HL-60 (cell line): ENCODE measurements at regions not wholly inside any gene's neighbourhood (a gene's known extent, or its start where the extent isn't known, plus 50 kb on each side); places are given as distances from the start of the nearest gene placed in this dataset.

ENCODE experiments used
- DNase-seq, 2 experiments: peaks; one replicate each; pipeline ENCODE4 v3.0.0-alpha.2; 2010 to 2020; ENCODE audit warnings: low read depth in 1 of 2, low spot score in 1 of 2
- H3K27ac ChIP-seq: fragments of 250-450 bp; sonication (Bioruptor Pico); replicated peaks from 2 replicates; pipeline ENCODE4 v1.5.1; 2020; ENCODE audit warnings: mild to moderate bottlenecking, moderate library complexity
- H3K27me3 ChIP-seq: fragments of 250-450 bp; sonication (Bioruptor Pico); 2 replicates; pipeline ENCODE4 v1.5.1; 2021; ENCODE audit warnings: mild to moderate bottlenecking, moderate library complexity; ENCODE audit not compliant: insufficient read depth, poor library complexity, severe bottlenecking
- H3K4me3 ChIP-seq: replicated peaks from 2 replicates; pipeline ENCODE4 v1.5.1; 2011; ENCODE audit warnings: mild to moderate bottlenecking, control low read depth, low read length; ENCODE audit not compliant: insufficient read depth
- GABPA ChIP-seq: IDR thresholded peaks from 2 replicates; pipeline ENCODE4 v1.6.1; 2012; ENCODE audit warnings: low read depth
- POLR2AphosphoS5 ChIP-seq: IDR thresholded peaks from 2 replicates; pipeline ENCODE4 v1.6.1; 2012; ENCODE audit warnings: low read depth
- SPI1 ChIP-seq: IDR thresholded peaks from 2 replicates; pipeline ENCODE4 v1.6.1; 2012; ENCODE audit warnings: low read depth, mild to moderate bottlenecking, borderline replicate concordance
- TF ChIP-seq, protein P1 (sequence below): IDR thresholded peaks from one replicate; pipeline ENCODE4 v1.5.1; 2011; ENCODE audit warnings: low read length, control low read depth, inconsistent platforms; ENCODE audit not compliant: insufficient read depth
- TF ChIP-seq, protein P2 (sequence below): IDR thresholded peaks from 2 replicates; pipeline ENCODE4 v1.6.1; 2012; ENCODE audit warnings: low read depth; ENCODE audit not compliant: insufficient replicate concordance

DNA sequence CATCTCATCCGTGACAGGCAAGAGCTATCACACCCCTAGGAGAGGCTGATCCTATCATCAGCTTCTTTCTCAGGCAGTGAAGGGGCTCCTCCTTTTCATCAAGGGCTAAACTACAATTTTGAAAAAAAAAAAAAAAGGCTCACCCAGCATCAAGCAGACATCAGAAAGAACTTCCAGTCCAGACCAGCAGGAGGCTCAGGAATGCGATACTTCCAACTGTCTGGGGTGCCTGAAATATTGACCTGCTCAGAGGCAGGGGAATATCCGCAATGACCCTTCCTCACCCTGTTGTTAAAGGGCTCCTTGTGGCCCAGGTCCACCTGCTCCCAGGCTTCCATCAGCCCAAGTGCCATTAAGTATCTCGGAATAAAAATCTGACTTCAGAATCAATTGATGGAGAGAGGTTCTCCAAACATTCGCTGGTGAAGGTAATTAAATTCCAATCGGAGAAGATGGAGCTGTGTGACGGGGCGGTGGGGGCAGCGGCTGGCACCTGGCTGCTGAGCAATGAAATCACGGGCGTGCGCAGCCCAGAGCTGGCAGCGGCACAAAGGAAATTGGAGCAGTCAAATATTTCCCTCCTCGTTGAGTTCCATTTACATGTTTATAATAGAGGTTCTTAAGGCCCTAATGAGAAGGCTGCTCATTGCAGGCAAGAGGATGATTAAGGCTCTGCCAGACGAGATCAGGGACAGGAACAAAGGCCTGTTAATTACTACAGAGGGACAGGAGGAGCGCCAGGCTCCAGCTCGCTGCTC is 69.0 kb upstream of the THY1 start:
- Histone ChIP-seq H3K4me3 (no peak overlapping the region), H3K27me3 (peaks cover 5% of the 10 kb centered on the region), H3K27ac (no peak overlapping the region)
- DNase-seq: no peak
- TF ChIP-seq, protein P1, sequence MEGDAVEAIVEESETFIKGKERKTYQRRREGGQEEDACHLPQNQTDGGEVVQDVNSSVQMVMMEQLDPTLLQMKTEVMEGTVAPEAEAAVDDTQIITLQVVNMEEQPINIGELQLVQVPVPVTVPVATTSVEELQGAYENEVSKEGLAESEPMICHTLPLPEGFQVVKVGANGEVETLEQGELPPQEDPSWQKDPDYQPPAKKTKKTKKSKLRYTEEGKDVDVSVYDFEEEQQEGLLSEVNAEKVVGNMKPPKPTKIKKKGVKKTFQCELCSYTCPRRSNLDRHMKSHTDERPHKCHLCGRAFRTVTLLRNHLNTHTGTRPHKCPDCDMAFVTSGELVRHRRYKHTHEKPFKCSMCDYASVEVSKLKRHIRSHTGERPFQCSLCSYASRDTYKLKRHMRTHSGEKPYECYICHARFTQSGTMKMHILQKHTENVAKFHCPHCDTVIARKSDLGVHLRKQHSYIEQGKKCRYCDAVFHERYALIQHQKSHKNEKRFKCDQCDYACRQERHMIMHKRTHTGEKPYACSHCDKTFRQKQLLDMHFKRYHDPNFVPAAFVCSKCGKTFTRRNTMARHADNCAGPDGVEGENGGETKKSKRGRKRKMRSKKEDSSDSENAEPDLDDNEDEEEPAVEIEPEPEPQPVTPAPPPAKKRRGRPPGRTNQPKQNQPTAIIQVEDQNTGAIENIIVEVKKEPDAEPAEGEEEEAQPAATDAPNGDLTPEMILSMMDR: no peak
- TF ChIP-seq, protein P2, sequence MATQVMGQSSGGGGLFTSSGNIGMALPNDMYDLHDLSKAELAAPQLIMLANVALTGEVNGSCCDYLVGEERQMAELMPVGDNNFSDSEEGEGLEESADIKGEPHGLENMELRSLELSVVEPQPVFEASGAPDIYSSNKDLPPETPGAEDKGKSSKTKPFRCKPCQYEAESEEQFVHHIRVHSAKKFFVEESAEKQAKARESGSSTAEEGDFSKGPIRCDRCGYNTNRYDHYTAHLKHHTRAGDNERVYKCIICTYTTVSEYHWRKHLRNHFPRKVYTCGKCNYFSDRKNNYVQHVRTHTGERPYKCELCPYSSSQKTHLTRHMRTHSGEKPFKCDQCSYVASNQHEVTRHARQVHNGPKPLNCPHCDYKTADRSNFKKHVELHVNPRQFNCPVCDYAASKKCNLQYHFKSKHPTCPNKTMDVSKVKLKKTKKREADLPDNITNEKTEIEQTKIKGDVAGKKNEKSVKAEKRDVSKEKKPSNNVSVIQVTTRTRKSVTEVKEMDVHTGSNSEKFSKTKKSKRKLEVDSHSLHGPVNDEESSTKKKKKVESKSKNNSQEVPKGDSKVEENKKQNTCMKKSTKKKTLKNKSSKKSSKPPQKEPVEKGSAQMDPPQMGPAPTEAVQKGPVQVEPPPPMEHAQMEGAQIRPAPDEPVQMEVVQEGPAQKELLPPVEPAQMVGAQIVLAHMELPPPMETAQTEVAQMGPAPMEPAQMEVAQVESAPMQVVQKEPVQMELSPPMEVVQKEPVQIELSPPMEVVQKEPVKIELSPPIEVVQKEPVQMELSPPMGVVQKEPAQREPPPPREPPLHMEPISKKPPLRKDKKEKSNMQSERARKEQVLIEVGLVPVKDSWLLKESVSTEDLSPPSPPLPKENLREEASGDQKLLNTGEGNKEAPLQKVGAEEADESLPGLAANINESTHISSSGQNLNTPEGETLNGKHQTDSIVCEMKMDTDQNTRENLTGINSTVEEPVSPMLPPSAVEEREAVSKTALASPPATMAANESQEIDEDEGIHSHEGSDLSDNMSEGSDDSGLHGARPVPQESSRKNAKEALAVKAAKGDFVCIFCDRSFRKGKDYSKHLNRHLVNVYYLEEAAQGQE: no peak
- TF ChIP-seq POLR2AphosphoS5 (no peak), SPI1 (no peak)

DNA sequence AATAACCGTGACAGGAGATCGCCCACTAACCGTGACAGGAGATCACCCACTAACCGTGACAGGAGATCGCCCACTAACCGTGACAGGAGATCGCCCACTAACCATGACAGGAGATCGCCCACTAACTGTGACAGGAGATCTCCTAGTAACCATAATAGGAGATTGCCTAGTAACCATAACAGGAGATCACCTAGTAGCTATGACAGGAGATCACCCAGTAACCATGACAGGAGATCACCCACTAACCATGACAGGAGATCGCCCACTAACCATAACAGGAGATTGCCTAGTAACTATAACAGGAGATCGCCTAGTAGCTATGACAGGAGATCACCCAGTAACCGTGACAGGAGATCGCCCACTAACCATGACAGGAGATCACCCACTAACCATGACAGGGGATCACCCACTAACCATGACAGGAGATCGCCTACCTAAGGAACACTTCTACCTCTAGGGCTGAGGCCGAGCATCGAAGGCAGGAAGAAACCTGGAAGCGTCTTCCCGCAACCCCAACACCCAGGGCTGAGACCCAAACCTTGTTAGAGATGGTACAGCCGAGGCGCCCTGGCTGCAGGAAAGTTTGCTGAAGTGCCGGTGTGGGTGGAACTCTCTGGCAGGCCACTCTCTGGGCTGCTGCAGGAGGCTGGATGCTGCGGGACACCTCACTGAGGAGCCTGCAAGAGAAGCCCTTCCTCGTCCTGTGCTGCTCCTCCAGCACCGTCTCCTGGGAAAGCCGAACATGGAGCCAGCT is 67.5 kb upstream of the THY1 start:
- Histone ChIP-seq H3K27ac (no peak overlapping the region), H3K27me3 (peaks cover 3% of the 10 kb centered on the region), H3K4me3 (no peak overlapping the region)
- no peak for TF ChIP-seq POLR2AphosphoS5
- no peak for TF ChIP-seq SPI1
- TF ChIP-seq GABPA: no peak
- TF ChIP-seq, protein P1: no peak
- TF ChIP-seq, protein P2: no peak
- DNase-seq: no peak

DNA sequence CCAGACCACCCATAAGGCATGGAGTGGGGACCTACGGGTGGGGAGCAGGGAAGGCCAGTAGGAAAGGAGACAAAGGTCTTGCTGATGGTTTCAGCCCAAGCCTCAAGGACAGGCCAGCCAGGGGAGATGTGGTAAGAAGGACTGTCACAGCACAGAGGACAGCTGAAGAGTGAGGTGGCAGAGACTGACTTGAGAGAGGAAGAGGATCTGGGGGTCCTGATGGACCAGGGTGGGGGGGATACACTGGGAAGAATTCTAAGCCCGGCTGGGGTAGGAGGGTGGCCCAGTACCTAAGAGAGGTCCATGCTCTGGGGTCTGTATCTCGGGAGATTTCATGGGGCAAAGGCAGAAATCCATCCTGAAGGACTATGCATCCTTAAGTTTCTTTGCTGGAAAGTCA is 66.1 kb upstream of the THY1 start:
- DNase-seq: no peak
- peaks cover 3% of the 10 kb centered on the region for H3K27me3 ChIP-seq
- H3K27ac ChIP-seq: no peak overlapping the region
- no peak overlapping the region for H3K4me3 ChIP-seq
- no peak for TF ChIP-seq SPI1
- TF ChIP-seq GABPA: no peak
- no peak for TF ChIP-seq POLR2AphosphoS5
- TF ChIP-seq, protein P1: no peak
- TF ChIP-seq, protein P2: no peak
